ENCODE measurements at regions not wholly inside any gene's neighbourhood (a gene's known extent, or its start where the extent isn't known, plus 50 kb on each side); places are given as distances from the start of the nearest gene placed in this dataset.

- Histone ChIP-seq H2BK15ac (ENCODE audit: low read depth, low read length) (no peak overlapping the region), H2AFZ (ENCODE audit: low read length) (no peak overlapping the region), H3K79me1 (ENCODE audit: insufficient read depth, low read depth, low read length, poor library complexity, severe bottlenecking) (no peaks in the 10 kb centered on the region), H3K4me1 (ENCODE audit: insufficient read depth, low read length) (no peaks in the 10 kb centered on the region), H3K56ac (ENCODE audit: insufficient read length, low read depth, low read length) (no peak overlapping the region), H2BK12ac (ENCODE audit: insufficient read length, low read depth, low read length) (no peak overlapping the region), H3K4me2 (ENCODE audit: insufficient read depth, insufficient read length, low read length) (no peak overlapping the region), H3K14ac (ENCODE audit: insufficient read depth, low read length) (no peak overlapping the region), H3K27ac (ENCODE audit: insufficient read length, low read depth, low read length) (no peak overlapping the region), H3K27me3 (ENCODE audit: insufficient read depth, low read length) (no peaks in the 10 kb centered on the region), H2BK120ac (ENCODE audit: low read depth, low read length, poor library complexity, severe bottlenecking) (no peak overlapping the region), H3K18ac (ENCODE audit: insufficient read length, low read depth, low read length) (no peak overlapping the region), H3K23me2 (ENCODE audit: insufficient read length, low read depth, low read length, poor library complexity, severe bottlenecking) (no peaks in the 10 kb centered on the region), H2BK5ac (ENCODE audit: insufficient read length, low read length) (no peak overlapping the region), H3T11ph (ENCODE audit: low read length) (no peak overlapping the region), H3K79me2 (ENCODE audit: insufficient read depth, low read length) (no peaks in the 10 kb centered on the region), H3K4ac (ENCODE audit: low read depth, low read length) (no peak overlapping the region), H3K23ac (ENCODE audit: insufficient read length, low read depth, low read length) (no peak overlapping the region), H4K8ac (replicated peaks; ENCODE audit: insufficient read length, low read depth, low read length) (no peak overlapping the region), H2BK20ac (ENCODE audit: low read depth, low read length, poor library complexity, severe bottlenecking) (no peak overlapping the region), H3K9ac (ENCODE audit: extremely low read depth, insufficient read length, low read length) (no peak overlapping the region), H4K91ac (ENCODE audit: insufficient read length, low read depth, low read length) (no peak overlapping the region), H4K20me1 (ENCODE audit: control insufficient read depth, insufficient read depth, insufficient read length) (no peaks in the 10 kb centered on the region), H3K9me3 (ENCODE audit: control insufficient read depth, low read depth, low read length) (no peaks in the 10 kb centered on the region), H2AK5ac (ENCODE audit: insufficient read length, low read length) (no peak overlapping the region), H4K5ac (ENCODE audit: insufficient read length, low read depth, low read length) (no peak overlapping the region)
- H3K9me3 Mint-ChIP-seq, result peaks cover 6 to 7% of the 10 kb centered on the region in 2 experiments; a peak in 3 of 5 replicates
- TF ChIP-seq, protein P1, sequence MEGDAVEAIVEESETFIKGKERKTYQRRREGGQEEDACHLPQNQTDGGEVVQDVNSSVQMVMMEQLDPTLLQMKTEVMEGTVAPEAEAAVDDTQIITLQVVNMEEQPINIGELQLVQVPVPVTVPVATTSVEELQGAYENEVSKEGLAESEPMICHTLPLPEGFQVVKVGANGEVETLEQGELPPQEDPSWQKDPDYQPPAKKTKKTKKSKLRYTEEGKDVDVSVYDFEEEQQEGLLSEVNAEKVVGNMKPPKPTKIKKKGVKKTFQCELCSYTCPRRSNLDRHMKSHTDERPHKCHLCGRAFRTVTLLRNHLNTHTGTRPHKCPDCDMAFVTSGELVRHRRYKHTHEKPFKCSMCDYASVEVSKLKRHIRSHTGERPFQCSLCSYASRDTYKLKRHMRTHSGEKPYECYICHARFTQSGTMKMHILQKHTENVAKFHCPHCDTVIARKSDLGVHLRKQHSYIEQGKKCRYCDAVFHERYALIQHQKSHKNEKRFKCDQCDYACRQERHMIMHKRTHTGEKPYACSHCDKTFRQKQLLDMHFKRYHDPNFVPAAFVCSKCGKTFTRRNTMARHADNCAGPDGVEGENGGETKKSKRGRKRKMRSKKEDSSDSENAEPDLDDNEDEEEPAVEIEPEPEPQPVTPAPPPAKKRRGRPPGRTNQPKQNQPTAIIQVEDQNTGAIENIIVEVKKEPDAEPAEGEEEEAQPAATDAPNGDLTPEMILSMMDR (conservative IDR thresholded peaks at IDR 0.05), result no peak
- H3K27me3 Mint-ChIP-seq (ENCODE audit: low read depth), result no peaks in the 10 kb centered on the region
- no peak for DNase-seq
- no peak overlapping the region for H3K4me3 Mint-ChIP-seq
- no CpG with 5 or more reads among the region's 3 CpGs for WGBS (ENCODE audit: extremely low coverage, insufficient read length, low lambda C conversion rate)
- peaks cover 6 to 7% (median 6%) of the 10 kb centered on the region in 3 experiments; a peak in 6 of 7 replicates for H3K36me3 Mint-ChIP-seq (ENCODE audit: insufficient read depth in 1 of 3, low read depth in 3 of 3)
- H3K27ac Mint-ChIP-seq, result no peak overlapping the region
- peaks cover 8 to 9% of the 10 kb centered on the region in 2 experiments; a peak in 3 of 4 replicates for H3K4me1 Mint-ChIP-seq
Measured at GRCh38 chr5:18829539-18829938, 1158.5 kb downstream of the CDH18 start.

All from H9 (cell line).